ENCODE measurements at regions not wholly inside any gene's neighbourhood (a gene's known extent, or its start where the extent isn't known, plus 50 kb on each side); places are given as distances from the start of the nearest gene placed in this dataset.

- DNase-seq (ENCODE audit: extremely low read depth in 1 of 2, low read depth in 1 of 2), result no peak
These were observed 103.3 kb upstream of the ZFHX3 start for GRCh38 chr16:73151225-73151624.

- DNase-seq (ENCODE audit: extremely low read depth in 1 of 2, low read depth in 1 of 2), result no peak
These were observed 102.9 kb upstream of the ZFHX3 start for GRCh38 chr16:73150786-73151185.

- DNase-seq (ENCODE audit: extremely low read depth in 1 of 2, low read depth in 1 of 2), result no peak
These were observed 101.4 kb upstream of the ZFHX3 start for GRCh38 chr16:73149334-73149733.

GRCh38 chr16:73147958-73148357, 100.0 kb upstream of the ZFHX3 start:
- DNase-seq (ENCODE audit: extremely low read depth in 1 of 2, low read depth in 1 of 2), result no peak

GRCh38 chr16:73145166-73145880, 97.4 kb upstream of the ZFHX3 start:
- DNase-seq (ENCODE audit: extremely low read depth in 1 of 2, low read depth in 1 of 2), result no peak

GRCh38 chr16:73143576-73144422, 95.9 kb upstream of the ZFHX3 start:
- no peak for DNase-seq (ENCODE audit: extremely low read depth in 1 of 2, low read depth in 1 of 2)

- DNase-seq (ENCODE audit: extremely low read depth in 1 of 2, low read depth in 1 of 2), result no peak
These were observed 95.1 kb upstream of the ZFHX3 start for GRCh38 chr16:73143002-73143401.

- DNase-seq (ENCODE audit: extremely low read depth in 1 of 2, low read depth in 1 of 2), result no peak
These were observed 94.3 kb upstream of the ZFHX3 start for GRCh38 chr16:73142053-73142854.

GRCh38 chr16:73140929-73141328, 93.0 kb upstream of the ZFHX3 start:
- DNase-seq (ENCODE audit: extremely low read depth in 1 of 2, low read depth in 1 of 2), result no peak

GRCh38 chr16:73131156-73131862, 83.4 kb upstream of the ZFHX3 start:
- no peak for DNase-seq (ENCODE audit: extremely low read depth in 1 of 2, low read depth in 1 of 2)

- DNase-seq (ENCODE audit: extremely low read depth in 1 of 2, low read depth in 1 of 2), result no peak
These were observed 81.5 kb upstream of the ZFHX3 start for GRCh38 chr16:73129455-73129854.

- no peak for DNase-seq (ENCODE audit: extremely low read depth in 1 of 2, low read depth in 1 of 2)
These were observed 78.6 kb upstream of the ZFHX3 start for GRCh38 chr16:73126525-73126853.

GRCh38 chr16:73125850-73126524, 78.1 kb upstream of the ZFHX3 start:
- no peak for DNase-seq (ENCODE audit: extremely low read depth in 1 of 2, low read depth in 1 of 2)

GRCh38 chr16:73124665-73125375, 76.9 kb upstream of the ZFHX3 start:
- no peak for DNase-seq (ENCODE audit: extremely low read depth in 1 of 2, low read depth in 1 of 2)

GRCh38 chr16:73124097-73124652, 76.2 kb upstream of the ZFHX3 start:
- no peak for DNase-seq (ENCODE audit: extremely low read depth in 1 of 2, low read depth in 1 of 2)

- no peak for DNase-seq (ENCODE audit: extremely low read depth in 1 of 2, low read depth in 1 of 2)
These were observed 74.9 kb upstream of the ZFHX3 start for GRCh38 chr16:73122604-73123391.

GRCh38 chr16:73116576-73116975, 68.6 kb upstream of the ZFHX3 start:
- no peak for DNase-seq (ENCODE audit: extremely low read depth in 1 of 2, low read depth in 1 of 2)

- no peak for DNase-seq (ENCODE audit: extremely low read depth in 1 of 2, low read depth in 1 of 2)
These were observed 65.4 kb upstream of the ZFHX3 start for GRCh38 chr16:73113336-73113735.
